ENCODE measurements at regions not wholly inside any gene's neighbourhood (a gene's known extent, or its start where the extent isn't known, plus 50 kb on each side); places are given as distances from the start of the nearest gene placed in this dataset.

GRCh38 chr11:105468154-105468553 lies 141.7 kb upstream of the GRIA4 start:
- DNase-seq (ENCODE audit: low read depth) = no peak
- H3K4me3 ChIP-seq (ENCODE audit: low read depth, low read length) = no peak overlapping the region
- TF ChIP-seq CTCF (IDR thresholded peaks at IDR 0.05; ENCODE audit: control insufficient read depth, extremely low read depth, insufficient read depth) = no peak

GRCh38 chr11:105466582-105467228 lies 143.2 kb upstream of the GRIA4 start:
- H3K4me3 ChIP-seq (ENCODE audit: low read depth, low read length) = no peak overlapping the region
- peak; percentile 36 for DNase-seq (ENCODE audit: low read depth)
- TF ChIP-seq CTCF (IDR thresholded peaks at IDR 0.05; ENCODE audit: control insufficient read depth, extremely low read depth, insufficient read depth) = no peak

GRCh38 chr11:105458071-105458470 lies 151.8 kb upstream of the GRIA4 start:
- H3K4me3 ChIP-seq (ENCODE audit: low read depth, low read length) = no peak overlapping the region

GRCh38 chr11:105456950-105457349 lies 152.9 kb upstream of the GRIA4 start:
- TF ChIP-seq CTCF (IDR thresholded peaks at IDR 0.05; ENCODE audit: control insufficient read depth, extremely low read depth, insufficient read depth) = no peak
- H3K4me3 ChIP-seq (ENCODE audit: low read depth, low read length) = no peak overlapping the region
- DNase-seq (ENCODE audit: low read depth) = no peak

More at GRCh38 chr11:105458071-105458470, 151.8 kb upstream of the GRIA4 start:
- no peak for DNase-seq (ENCODE audit: low read depth)
- no peak for TF ChIP-seq CTCF (IDR thresholded peaks at IDR 0.05; ENCODE audit: control insufficient read depth, extremely low read depth, insufficient read depth)

- no peak overlapping the region for H3K4me3 ChIP-seq (ENCODE audit: low read depth, low read length)
- no peak for TF ChIP-seq CTCF (IDR thresholded peaks at IDR 0.05; ENCODE audit: control insufficient read depth, extremely low read depth, insufficient read depth)
- no peak for DNase-seq (ENCODE audit: low read depth)
These were observed 160.7 kb upstream of the GRIA4 start for GRCh38 chr11:105449100-105449734.

GRCh38 chr11:105448703-105449079 lies 161.2 kb upstream of the GRIA4 start:
- no peak for TF ChIP-seq CTCF (IDR thresholded peaks at IDR 0.05; ENCODE audit: control insufficient read depth, extremely low read depth, insufficient read depth)
- no peak for DNase-seq (ENCODE audit: low read depth)
- no peak overlapping the region for H3K4me3 ChIP-seq (ENCODE audit: low read depth, low read length)
